ENCODE measurements at regions not wholly inside any gene's neighbourhood (a gene's known extent, or its start where the extent isn't known, plus 50 kb on each side); places are given as distances from the start of the nearest gene placed in this dataset.

DNA sequence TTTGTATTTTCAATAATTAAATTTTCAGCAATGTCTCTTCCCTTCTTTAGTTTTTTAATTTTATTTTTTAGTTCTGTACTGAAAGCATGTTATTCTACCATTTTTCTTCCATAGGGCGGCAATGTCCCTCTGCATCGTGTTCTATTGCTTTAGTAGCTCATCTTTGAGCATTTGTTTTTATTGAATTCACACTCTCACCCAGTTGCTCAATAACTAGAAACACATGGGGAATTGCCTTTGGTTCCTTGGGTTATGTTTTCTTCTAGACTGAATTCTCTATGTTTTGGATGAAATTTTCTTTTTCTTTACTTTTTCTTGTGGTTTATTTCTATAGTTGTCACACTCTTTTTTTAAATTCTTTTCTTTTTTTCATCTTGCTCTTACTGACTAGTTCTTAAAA lies 233.8 kb upstream of the LDB2 start:
- TF ChIP-seq, protein P1, sequence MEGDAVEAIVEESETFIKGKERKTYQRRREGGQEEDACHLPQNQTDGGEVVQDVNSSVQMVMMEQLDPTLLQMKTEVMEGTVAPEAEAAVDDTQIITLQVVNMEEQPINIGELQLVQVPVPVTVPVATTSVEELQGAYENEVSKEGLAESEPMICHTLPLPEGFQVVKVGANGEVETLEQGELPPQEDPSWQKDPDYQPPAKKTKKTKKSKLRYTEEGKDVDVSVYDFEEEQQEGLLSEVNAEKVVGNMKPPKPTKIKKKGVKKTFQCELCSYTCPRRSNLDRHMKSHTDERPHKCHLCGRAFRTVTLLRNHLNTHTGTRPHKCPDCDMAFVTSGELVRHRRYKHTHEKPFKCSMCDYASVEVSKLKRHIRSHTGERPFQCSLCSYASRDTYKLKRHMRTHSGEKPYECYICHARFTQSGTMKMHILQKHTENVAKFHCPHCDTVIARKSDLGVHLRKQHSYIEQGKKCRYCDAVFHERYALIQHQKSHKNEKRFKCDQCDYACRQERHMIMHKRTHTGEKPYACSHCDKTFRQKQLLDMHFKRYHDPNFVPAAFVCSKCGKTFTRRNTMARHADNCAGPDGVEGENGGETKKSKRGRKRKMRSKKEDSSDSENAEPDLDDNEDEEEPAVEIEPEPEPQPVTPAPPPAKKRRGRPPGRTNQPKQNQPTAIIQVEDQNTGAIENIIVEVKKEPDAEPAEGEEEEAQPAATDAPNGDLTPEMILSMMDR (IDR thresholded peaks at IDR 0.05), result no peak
- no peak for TF ChIP-seq POLR2A (IDR thresholded peaks at IDR 0.05)
